OCI-LY1 (cell line): ENCODE measurements at regions not wholly inside any gene's neighbourhood (a gene's known extent, or its start where the extent isn't known, plus 50 kb on each side); places are given as distances from the start of the nearest gene placed in this dataset.

Experiments
- CTCF ChIP-seq: fragments of 200-600 bp; sonication (generic), shearing (Covaris generic); IDR thresholded peaks from 2 replicates; pipeline ENCODE4 v1.5.1; 2017; ENCODE audit warnings: mild to moderate bottlenecking, antibody characterized with exemption, low read length, moderate library complexity, mixed read lengths
- EZH2 ChIP-seq: fragments of 200-600 bp; sonication (generic), shearing (Covaris generic); IDR thresholded peaks from 2 replicates; pipeline ENCODE4 v1.8.0; 2017; ENCODE audit warnings: borderline replicate concordance, mixed run types, mild to moderate bottlenecking, antibody characterized with exemption, low read length, moderate library complexity, mixed read lengths

- TF ChIP-seq CTCF (no peak), EZH2 (no peak)
These were observed 425.0 kb downstream of the FAT4 start for GRCh38 chr4:125739760-125740159.
